IMR-90 (cell line): ENCODE measurements at regions not wholly inside any gene's neighbourhood (a gene's known extent, or its start where the extent isn't known, plus 50 kb on each side); places are given as distances from the start of the nearest gene placed in this dataset.

Experiments
- ATAC-seq: fragments of 200-7000 bp; cut with Tn5 transposase; 2 replicates; pipeline ENCODE4 v1.9.1; 2020; ENCODE audit warnings: low read depth, mild to moderate bottlenecking, moderate library complexity
- BruUV-seq: library from RNA; stranded (reverse); fragments of 400-500 nt; replicated peaks from 2 replicates; lab custom pipeline; 2021; lab: Mats Ljungman, UMichigan
- CTCF ChIA-PET: fragments of 300-600 bp; formaldehyde crosslinking; extraction: SDS; loops from one replicate; lab custom pipeline; 2021; ENCODE audit warnings: antibody characterized with exemption; lab: Yijun Ruan, JAX
- POLR2A ChIA-PET: fragments of 300-600 bp; sonication (Branson Sonifier 250); formaldehyde crosslinking; loops from one replicate; lab custom pipeline; 2022; ENCODE audit warnings: antibody characterized with exemption; ENCODE audit not compliant: unreplicated experiment; lab: Charles Lee
- DNase-seq: peaks from one replicate; pipeline ENCODE4 v3.0.0; 2013
- H2AFZ ChIP-seq: replicated peaks from 2 replicates; pipeline ENCODE3; 2013; ENCODE audit warnings: low read length, mild to moderate bottlenecking; ENCODE audit not compliant: poor library complexity
- H2AK5ac ChIP-seq: 2 replicates; pipeline ENCODE4 v1.6.1; 2013; ENCODE audit warnings: low read depth, low read length, inconsistent platforms
- H2AK9ac ChIP-seq: replicated peaks from 2 replicates; pipeline ENCODE3; 2013; ENCODE audit warnings: mild to moderate bottlenecking, low read depth, low read length, moderate library complexity; ENCODE audit not compliant: poor library complexity
- H2BK120ac ChIP-seq: 2 replicates; pipeline ENCODE4 v1.6.1; 2013; ENCODE audit warnings: low read depth, low read length, inconsistent platforms
- H2BK15ac ChIP-seq: 3 replicates; pipeline ENCODE4 v1.6.1; 2013; ENCODE audit warnings: low read depth, low read length, inconsistent platforms
- H2BK20ac ChIP-seq: 2 replicates; pipeline ENCODE4 v1.6.1; 2013; ENCODE audit warnings: low read depth, mild to moderate bottlenecking, inconsistent platforms, low read length, moderate library complexity
- H2BK5ac ChIP-seq: 2 replicates; pipeline ENCODE4 v1.6.1; 2013; ENCODE audit warnings: mild to moderate bottlenecking, low read depth, low read length, inconsistent platforms; ENCODE audit not compliant: poor library complexity, severe bottlenecking
- H3K14ac ChIP-seq: replicated peaks from 2 replicates; pipeline ENCODE4 v1.6.1; 2013; ENCODE audit warnings: low read depth, low read length, inconsistent platforms
- H3K18ac ChIP-seq: 2 replicates; pipeline ENCODE4 v1.6.1; 2013; ENCODE audit warnings: low read depth, low read length, control low read depth
- H3K23ac ChIP-seq: 2 replicates; pipeline ENCODE4 v1.6.1; 2013; ENCODE audit warnings: low read depth, low read length, inconsistent platforms
- H3K27ac ChIP-seq: 2 replicates; pipeline ENCODE4 v1.5.1; 2013; ENCODE audit warnings: mild to moderate bottlenecking, control low read depth, low read length; ENCODE audit not compliant: insufficient read depth
- H3K27me3 ChIP-seq: 2 replicates; pipeline ENCODE4 v1.6.1; 2013; ENCODE audit warnings: low read length; ENCODE audit not compliant: control insufficient read depth, insufficient read depth
- H3K36me3 ChIP-seq: 2 replicates; pipeline ENCODE4 v1.6.1; 2013; ENCODE audit warnings: low read length, mixed read lengths; ENCODE audit not compliant: control insufficient read depth, insufficient read depth
- H3K4ac ChIP-seq: 2 replicates; pipeline ENCODE4 v1.6.1; 2013; ENCODE audit warnings: low read depth, low read length, inconsistent platforms
- H3K4me1 ChIP-seq: 2 replicates; pipeline ENCODE4 v1.6.1; 2013; ENCODE audit warnings: low read length, mixed read lengths; ENCODE audit not compliant: control insufficient read depth, insufficient read depth
- H3K4me2 ChIP-seq: 2 replicates; pipeline ENCODE4 v1.6.1; 2013; ENCODE audit warnings: low read depth, mild to moderate bottlenecking, control low read depth, low read length, moderate library complexity
- H3K4me3 ChIP-seq: 2 replicates; pipeline ENCODE4 v1.5.1; 2013; ENCODE audit warnings: low read depth, mild to moderate bottlenecking, control low read depth, low read length, moderate library complexity; ENCODE audit not compliant: insufficient read depth
- H3K56ac ChIP-seq: 2 replicates; pipeline ENCODE4 v1.6.1; 2013; ENCODE audit warnings: low read length, inconsistent platforms; ENCODE audit not compliant: insufficient read depth; ENCODE audit errors: extremely low read depth
- H3K79me1 ChIP-seq, 2 experiments: 2 replicates each; pipeline ENCODE4 v1.6.1; 2013; ENCODE audit warnings: low read length in 2 of 2, inconsistent platforms in 1 of 2, low read depth in 1 of 2
- H3K9ac ChIP-seq: 2 replicates; pipeline ENCODE4 v1.6.1; 2013; ENCODE audit warnings: low read depth, low read length, control low read depth
- H3K9me1 ChIP-seq: 2 replicates; pipeline ENCODE4 v1.6.1; 2013; ENCODE audit warnings: low read length, inconsistent platforms; ENCODE audit not compliant: insufficient read depth
- H3K9me3 ChIP-seq: 2 replicates; pipeline ENCODE4 v1.6.1; 2013; ENCODE audit warnings: low read length; ENCODE audit not compliant: control insufficient read depth, insufficient read depth
- H4K20me1 ChIP-seq: 2 replicates; pipeline ENCODE4 v1.6.1; 2013; ENCODE audit warnings: low read length, inconsistent platforms; ENCODE audit not compliant: insufficient read depth
- H4K5ac ChIP-seq: 2 replicates; pipeline ENCODE4 v1.6.1; 2013; ENCODE audit warnings: mild to moderate bottlenecking, low read depth, low read length, control low read depth
- H4K8ac ChIP-seq, 2 experiments: 2 replicates each; pipeline ENCODE4 v1.6.1; 2013; ENCODE audit warnings: low read depth in 2 of 2, low read length in 2 of 2, control low read depth in 1 of 2, inconsistent platforms in 1 of 2
- H4K91ac ChIP-seq: 2 replicates; pipeline ENCODE4 v1.6.1; 2013; ENCODE audit warnings: low read depth, low read length, inconsistent platforms; ENCODE audit not compliant: insufficient read depth
- CEBPB ChIP-seq: IDR thresholded peaks from 2 replicates; pipeline ENCODE4 v1.6.1; 2012; ENCODE audit warnings: low read depth, low read length, improper control_type of control experiment
- POLR2A ChIP-seq: IDR thresholded peaks from 2 replicates; pipeline ENCODE4 v1.6.1; 2012; ENCODE audit warnings: mild to moderate bottlenecking, low read depth, low read length
- WGBS, 2 experiments: methylation state at CpG; one replicate each; pipeline versions ENCODE4 v1.1.5 to v1.1.7; 2013; ENCODE audit warnings: missing lambda C conversion rate in 2 of 2; ENCODE audit not compliant: insufficient read length in 1 of 2; ENCODE audit errors: extremely low coverage in 2 of 2; 5-methylcytosine and 5-hydroxymethylcytosine counted together
- dilution Hi-C: fragments of 300-500 bp; cut with HindIII; formaldehyde crosslinking; loops from one replicate; pipeline ENCODE4 v1.14.3; 2018; ENCODE audit warnings: low sequenced_read_pairs; ENCODE audit not compliant: unreplicated experiment
- in situ Hi-C: fragments of 300-500 bp; cut with MboI; formaldehyde crosslinking; loops from 3 replicates; pipeline ENCODE4 v1.14.3; 2019; ENCODE audit warnings: low sequenced_read_pairs, inconsistent platforms, mixed read lengths
- intact Hi-C: fragments of 100-400 bp; cut with micrococcal nuclease; formaldehyde crosslinking; loops from 2 replicates; pipeline ENCODE4 v1.10.0; 2022

DNA sequence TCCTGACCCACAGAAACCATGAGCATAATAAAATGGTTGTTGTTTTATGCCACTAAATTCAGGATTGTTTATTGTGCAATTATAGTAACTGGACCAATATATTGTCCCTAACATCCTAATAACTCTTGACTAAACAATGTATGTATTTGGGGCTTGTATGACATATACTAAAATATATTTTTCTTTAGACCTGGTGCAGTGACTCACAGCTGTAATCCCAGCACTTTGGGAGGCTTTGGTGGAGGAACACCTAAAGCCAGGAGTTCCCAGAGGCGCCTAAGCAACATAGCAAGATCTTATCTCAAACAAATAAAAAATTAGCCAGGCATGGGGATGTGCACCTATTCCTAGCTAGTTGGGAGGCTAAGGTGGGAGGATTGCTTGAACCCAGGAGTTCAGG lies 180.4 kb downstream of the SUCNR1 start:
- Histone ChIP-seq H3K4me1 (peaks cover 6% of the 10 kb centered on the region), H2AK5ac (no peak overlapping the region), H3K9me1 (peaks cover 4% of the 10 kb centered on the region), H3K14ac (no peak overlapping the region), H3K9me3 (no peaks in the 10 kb centered on the region), H3K23ac (no peak overlapping the region), H3K27ac (no peak overlapping the region), H2AK9ac (no peak overlapping the region), H3K79me1 (no peaks in the 10 kb centered on the region), H3K4me3 (no peak overlapping the region), H3K27me3 (no peaks in the 10 kb centered on the region), H2AFZ (no peak overlapping the region), H4K91ac (no peak overlapping the region), H3K18ac (no peak overlapping the region), H2BK5ac (no peak overlapping the region), H4K5ac (no peak overlapping the region), H3K9ac (no peak overlapping the region), H2BK120ac (no peak overlapping the region), H2BK15ac (no peak overlapping the region; the same call in 2 of the 3 replicates), H3K56ac (no peak overlapping the region), H3K4ac (no peak overlapping the region), H4K20me1 (no peaks in the 10 kb centered on the region), H4K8ac (no peak overlapping the region), H3K36me3 (no peaks in the 10 kb centered on the region), H3K4me2 (no peak overlapping the region), H2BK20ac (no peak overlapping the region)
- ChIA-PET CTCF (no interaction called here), POLR2A (no interaction called here)
- in situ Hi-C loops: no loop called here
- dilution Hi-C loops: no loop called here
- TF ChIP-seq CEBPB (0 out of 2 replicates have a peak, but pooled peaks have one; percentile 25), POLR2A (no peak)
- DNase-seq: no peak
- WGBS, 2 experiments: no CpG with 5 or more reads among the region's 1 CpG
- BruUV-seq: no TSS peak
- intact Hi-C loops: no loop called here
- no peak for ATAC-seq
